GM23338 (cell line): ENCODE measurements at regions not wholly inside any gene's neighbourhood (a gene's known extent, or its start where the extent isn't known, plus 50 kb on each side); places are given as distances from the start of the nearest gene placed in this dataset.

ENCODE experiments used
- ATAC-seq: fragments of 200-7000 bp; cut with Tn5 transposase; 3 replicates; pipeline ENCODE4 v1.9.1; 2020
- DNase-seq: peaks from one replicate; pipeline ENCODE4 v3.0.0-alpha.2; 2015; ENCODE audit warnings: low spot score
- H2AFZ ChIP-seq: fragments of 200-600 bp; sonication (generic); 2 replicates; pipeline ENCODE4 v1.8.0; 2016; ENCODE audit warnings: antibody characterized with exemption, mild to moderate bottlenecking, moderate library complexity
- H3F3A ChIP-seq: fragments of 200-600 bp; sonication (generic); replicated peaks from 2 replicates; pipeline ENCODE4 v1.8.0; 2017; ENCODE audit warnings: antibody characterized with exemption, mixed run types, low read depth
- H3K27ac ChIP-seq: fragments of 200-600 bp; sonication (generic); 2 replicates; pipeline ENCODE4 v1.6.1; 2016; ENCODE audit warnings: low read depth
- H3K27me3 ChIP-seq: fragments of 200-600 bp; sonication (generic); 2 replicates; pipeline ENCODE4 v1.8.0; 2016; ENCODE audit warnings: mild to moderate bottlenecking, mixed run types, moderate library complexity; ENCODE audit not compliant: insufficient read depth
- H3K36me3 ChIP-seq: fragments of 200-600 bp; sonication (generic); 2 replicates; pipeline ENCODE4 v1.8.0; 2016; ENCODE audit warnings: mild to moderate bottlenecking; ENCODE audit not compliant: insufficient read depth
- H3K4me1 ChIP-seq: fragments of 200-600 bp; sonication (generic); 2 replicates; pipeline ENCODE4 v1.8.0; 2016; ENCODE audit warnings: mild to moderate bottlenecking, moderate library complexity; ENCODE audit not compliant: insufficient read depth
- H3K4me2 ChIP-seq: fragments of 200-600 bp; sonication (generic); 2 replicates; pipeline ENCODE4 v1.7.1; 2017; ENCODE audit warnings: mixed run types
- H3K4me3 ChIP-seq: fragments of 200-600 bp; sonication (generic); 2 replicates; pipeline ENCODE4 v1.6.1; 2016; ENCODE audit warnings: mixed run types
- H3K79me2 ChIP-seq: fragments of 200-600 bp; sonication (generic); replicated peaks from 2 replicates; pipeline ENCODE4 v1.8.0; 2017; ENCODE audit warnings: mild to moderate bottlenecking; ENCODE audit not compliant: insufficient read depth
- H3K9me2 ChIP-seq: fragments of 200-600 bp; sonication (generic); 2 replicates; pipeline ENCODE4 v1.8.0; 2017; ENCODE audit not compliant: insufficient read depth
- H4K20me1 ChIP-seq: fragments of 200-600 bp; sonication (generic); replicated peaks from 2 replicates; pipeline ENCODE4 v1.8.0; 2017; ENCODE audit warnings: mild to moderate bottlenecking; ENCODE audit not compliant: insufficient read depth
- H3K27ac Mint-ChIP-seq: 2 replicates; pipeline ENCODE4 v1.8.0; 2020; ENCODE audit warnings: inconsistent platforms, mild to moderate bottlenecking, moderate library complexity, mixed read lengths
- H3K27me3 Mint-ChIP-seq: 3 replicates; pipeline ENCODE4 v1.8.0; 2022; ENCODE audit warnings: low read depth, mild to moderate bottlenecking, moderate library complexity, mixed read lengths, inconsistent platforms; ENCODE audit not compliant: insufficient read depth, poor library complexity
- H3K36me3 Mint-ChIP-seq: 3 replicates; pipeline ENCODE4 v1.8.0; 2021; ENCODE audit warnings: low read depth, mild to moderate bottlenecking, inconsistent platforms, moderate library complexity, mixed read lengths
- H3K4me1 Mint-ChIP-seq: 3 replicates; pipeline ENCODE4 v1.8.0; 2020; ENCODE audit warnings: mild to moderate bottlenecking, inconsistent platforms, mixed read lengths
- H3K4me3 Mint-ChIP-seq: 3 replicates; pipeline ENCODE4 v1.8.0; 2021; ENCODE audit warnings: moderate library complexity, mild to moderate bottlenecking, inconsistent platforms, mixed read lengths
- H3K9me3 Mint-ChIP-seq: 3 replicates; pipeline ENCODE4 v1.8.0; 2020; ENCODE audit warnings: moderate library complexity, mild to moderate bottlenecking, inconsistent platforms, mixed read lengths
- EZH2 ChIP-seq: fragments of 200-600 bp; sonication (generic); IDR thresholded peaks from one replicate; pipeline ENCODE4 v1.8.0; 2017; ENCODE audit warnings: antibody characterized with exemption, mild to moderate bottlenecking, low read depth; ENCODE audit not compliant: unreplicated experiment
- JUNB ChIP-seq: IDR thresholded peaks from one replicate; pipeline ENCODE4 v1.6.1; 2016; ENCODE audit warnings: antibody characterized with exemption; ENCODE audit not compliant: unreplicated experiment
- STAT1 ChIP-seq: IDR thresholded peaks from one replicate; pipeline ENCODE4 v1.6.1; 2016; ENCODE audit warnings: antibody characterized with exemption; ENCODE audit not compliant: unreplicated experiment
- ZNF114 ChIP-seq: fragments of 250-450 bp; sonication (Bioruptor Pico); IDR thresholded peaks from 2 replicates; pipeline ENCODE4 v1.5.0; 2020; ENCODE audit warnings: mild to moderate bottlenecking, moderate library complexity
- TF ChIP-seq, protein P1 (sequence below), 2 experiments: fragments of 200-600 bp in 1 of 2; sonication (generic) in 1 of 2; conservative IDR thresholded peaks; 2 replicates each; pipeline versions ENCODE4 v1.5.1 to v1.6.1; 2016 to 2017; ENCODE audit warnings: antibody characterized with exemption in 2 of 2, low read depth in 2 of 2, mild to moderate bottlenecking in 2 of 2, moderate library complexity in 1 of 2
- TF ChIP-seq, protein P2 (sequence below): IDR thresholded peaks from one replicate; pipeline ENCODE4 v1.6.1; 2018; ENCODE audit warnings: antibody characterized with exemption; ENCODE audit not compliant: unreplicated experiment
- TF ChIP-seq, protein P3 (sequence below): IDR thresholded peaks from 2 replicates; pipeline ENCODE4 v1.6.1; 2016; ENCODE audit warnings: antibody characterized with exemption

DNA sequence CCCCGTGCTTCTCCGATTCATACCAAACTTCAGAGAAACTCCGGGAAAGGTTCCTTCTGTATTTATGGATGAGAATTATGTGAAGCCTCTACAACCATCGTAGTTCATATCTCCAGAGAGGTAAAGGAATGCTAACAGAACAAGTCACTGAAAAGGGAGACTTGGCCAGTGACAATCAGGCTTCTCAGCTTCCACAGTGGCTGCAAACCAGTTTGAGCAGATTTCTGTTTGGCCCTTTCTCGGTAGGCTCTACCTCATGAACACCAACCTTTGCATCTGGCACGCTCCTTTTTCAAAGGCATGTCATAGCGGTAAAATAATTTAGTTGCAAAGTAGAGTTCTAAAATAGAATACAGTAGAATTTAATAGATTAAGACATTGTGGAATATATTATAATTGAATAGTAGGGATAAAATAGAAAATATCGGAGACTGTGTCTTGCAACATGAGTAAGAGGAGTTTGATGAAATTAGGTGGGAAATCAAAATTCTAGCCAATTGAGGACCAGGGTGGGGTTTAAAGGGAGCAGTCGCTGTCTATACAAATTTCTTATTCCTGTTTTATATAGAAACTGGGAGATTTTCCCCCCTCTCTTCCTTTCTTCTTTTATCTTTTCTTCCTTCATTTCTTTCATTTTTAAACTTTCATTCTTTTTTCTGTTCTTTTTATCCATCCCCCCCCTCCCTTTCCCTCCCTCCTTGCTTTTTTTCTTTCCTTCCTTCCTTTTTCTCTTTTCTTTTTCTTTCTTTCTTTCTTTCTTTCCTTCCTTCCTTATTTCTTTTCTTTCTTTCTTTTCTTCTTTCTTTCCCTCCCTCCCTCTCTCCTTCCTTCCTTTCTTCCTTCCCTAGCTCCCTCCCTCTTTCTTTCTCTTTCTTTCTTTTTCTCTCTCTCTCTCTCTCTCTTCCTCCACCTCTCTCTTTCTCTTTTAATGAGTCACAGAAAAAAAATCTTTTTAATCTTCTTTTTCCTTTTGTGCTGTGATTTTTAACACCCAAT, 161.5 kb upstream of the KLF6 start (continued):
- TF ChIP-seq, protein P1, sequence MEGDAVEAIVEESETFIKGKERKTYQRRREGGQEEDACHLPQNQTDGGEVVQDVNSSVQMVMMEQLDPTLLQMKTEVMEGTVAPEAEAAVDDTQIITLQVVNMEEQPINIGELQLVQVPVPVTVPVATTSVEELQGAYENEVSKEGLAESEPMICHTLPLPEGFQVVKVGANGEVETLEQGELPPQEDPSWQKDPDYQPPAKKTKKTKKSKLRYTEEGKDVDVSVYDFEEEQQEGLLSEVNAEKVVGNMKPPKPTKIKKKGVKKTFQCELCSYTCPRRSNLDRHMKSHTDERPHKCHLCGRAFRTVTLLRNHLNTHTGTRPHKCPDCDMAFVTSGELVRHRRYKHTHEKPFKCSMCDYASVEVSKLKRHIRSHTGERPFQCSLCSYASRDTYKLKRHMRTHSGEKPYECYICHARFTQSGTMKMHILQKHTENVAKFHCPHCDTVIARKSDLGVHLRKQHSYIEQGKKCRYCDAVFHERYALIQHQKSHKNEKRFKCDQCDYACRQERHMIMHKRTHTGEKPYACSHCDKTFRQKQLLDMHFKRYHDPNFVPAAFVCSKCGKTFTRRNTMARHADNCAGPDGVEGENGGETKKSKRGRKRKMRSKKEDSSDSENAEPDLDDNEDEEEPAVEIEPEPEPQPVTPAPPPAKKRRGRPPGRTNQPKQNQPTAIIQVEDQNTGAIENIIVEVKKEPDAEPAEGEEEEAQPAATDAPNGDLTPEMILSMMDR (conservative IDR thresholded peaks at IDR 0.05; ENCODE audit: low read depth in 2 of 2): no peak
- TF ChIP-seq EZH2 (no peak), STAT1 (no peak), JUNB (no peak)

DNA sequence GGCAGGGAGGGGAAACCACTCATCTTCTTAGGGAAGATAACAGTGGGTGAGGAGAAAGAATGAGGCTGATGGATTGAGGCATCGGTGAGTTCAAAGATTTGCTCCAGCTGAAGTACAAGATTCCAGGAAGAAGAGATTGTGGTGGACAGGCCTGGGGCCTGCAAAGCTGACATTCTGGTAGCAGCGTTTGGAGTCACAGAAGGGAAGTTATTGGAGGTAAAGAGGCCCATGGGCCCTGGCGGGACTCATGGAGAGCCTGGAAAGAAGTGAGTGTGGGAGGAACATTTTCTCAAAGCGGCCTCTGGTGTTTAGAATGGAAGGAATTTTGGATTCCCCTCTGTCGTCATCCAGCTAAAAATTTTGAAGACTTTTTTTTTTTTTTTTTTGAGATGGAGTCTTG, 160.0 kb upstream of the KLF6 start:
- H3K9me3 Mint-ChIP-seq: peaks cover 4% of the 10 kb centered on the region; the same call in 2 of the 3 replicates
- peaks cover 14% of the 10 kb centered on the region for H3K27me3 Mint-ChIP-seq
- H3K4me2 ChIP-seq: no peak overlapping the region
- H3K79me2 ChIP-seq: no peaks in the 10 kb centered on the region
- H4K20me1 ChIP-seq: no peaks in the 10 kb centered on the region
- H3K27ac ChIP-seq: no peak overlapping the region
- no peak overlapping the region for H3K27ac Mint-ChIP-seq
- H3F3A ChIP-seq: no peaks in the 10 kb centered on the region
- no peak for TF ChIP-seq ZNF114 (CRISPR knock-in tag)
- TF ChIP-seq, protein P2, sequence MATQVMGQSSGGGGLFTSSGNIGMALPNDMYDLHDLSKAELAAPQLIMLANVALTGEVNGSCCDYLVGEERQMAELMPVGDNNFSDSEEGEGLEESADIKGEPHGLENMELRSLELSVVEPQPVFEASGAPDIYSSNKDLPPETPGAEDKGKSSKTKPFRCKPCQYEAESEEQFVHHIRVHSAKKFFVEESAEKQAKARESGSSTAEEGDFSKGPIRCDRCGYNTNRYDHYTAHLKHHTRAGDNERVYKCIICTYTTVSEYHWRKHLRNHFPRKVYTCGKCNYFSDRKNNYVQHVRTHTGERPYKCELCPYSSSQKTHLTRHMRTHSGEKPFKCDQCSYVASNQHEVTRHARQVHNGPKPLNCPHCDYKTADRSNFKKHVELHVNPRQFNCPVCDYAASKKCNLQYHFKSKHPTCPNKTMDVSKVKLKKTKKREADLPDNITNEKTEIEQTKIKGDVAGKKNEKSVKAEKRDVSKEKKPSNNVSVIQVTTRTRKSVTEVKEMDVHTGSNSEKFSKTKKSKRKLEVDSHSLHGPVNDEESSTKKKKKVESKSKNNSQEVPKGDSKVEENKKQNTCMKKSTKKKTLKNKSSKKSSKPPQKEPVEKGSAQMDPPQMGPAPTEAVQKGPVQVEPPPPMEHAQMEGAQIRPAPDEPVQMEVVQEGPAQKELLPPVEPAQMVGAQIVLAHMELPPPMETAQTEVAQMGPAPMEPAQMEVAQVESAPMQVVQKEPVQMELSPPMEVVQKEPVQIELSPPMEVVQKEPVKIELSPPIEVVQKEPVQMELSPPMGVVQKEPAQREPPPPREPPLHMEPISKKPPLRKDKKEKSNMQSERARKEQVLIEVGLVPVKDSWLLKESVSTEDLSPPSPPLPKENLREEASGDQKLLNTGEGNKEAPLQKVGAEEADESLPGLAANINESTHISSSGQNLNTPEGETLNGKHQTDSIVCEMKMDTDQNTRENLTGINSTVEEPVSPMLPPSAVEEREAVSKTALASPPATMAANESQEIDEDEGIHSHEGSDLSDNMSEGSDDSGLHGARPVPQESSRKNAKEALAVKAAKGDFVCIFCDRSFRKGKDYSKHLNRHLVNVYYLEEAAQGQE: no peak
- no peak overlapping the region for H3K4me3 Mint-ChIP-seq
- ATAC-seq: no peak
- H3K27me3 ChIP-seq: no peaks in the 10 kb centered on the region
- no peak overlapping the region for H3K4me3 ChIP-seq
- H2AFZ ChIP-seq: no peak overlapping the region
- H3K36me3 ChIP-seq: no peaks in the 10 kb centered on the region
- no peaks in the 10 kb centered on the region for H3K9me2 ChIP-seq
- H3K36me3 Mint-ChIP-seq: peaks cover 5% of the 10 kb centered on the region; the same call in 2 of the 3 replicates
- no peaks in the 10 kb centered on the region for H3K4me1 ChIP-seq
- peaks cover 17% of the 10 kb centered on the region for H3K4me1 Mint-ChIP-seq
- no peak for DNase-seq

DNA sequence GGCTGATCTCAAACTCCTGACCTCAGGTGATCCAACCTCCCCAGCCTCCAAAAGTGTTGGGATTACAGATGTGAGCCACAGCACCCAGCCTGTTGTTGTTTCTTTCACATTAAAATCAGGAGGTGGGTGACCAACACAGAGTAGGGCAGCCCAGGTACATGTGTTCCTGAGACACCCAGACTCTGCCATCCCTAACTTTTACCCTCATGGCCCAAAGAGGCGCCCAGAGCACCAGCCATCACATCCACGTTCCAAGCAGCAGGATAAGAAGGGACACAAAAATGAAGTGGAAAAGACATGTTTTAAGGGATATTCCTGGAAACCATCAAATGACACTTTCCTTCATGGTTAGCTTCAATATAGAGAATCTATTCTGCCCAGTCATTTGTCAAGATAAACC, 159.6 kb upstream of the KLF6 start:
- H2AFZ ChIP-seq: no peak overlapping the region
- H3K79me2 ChIP-seq: no peaks in the 10 kb centered on the region
- Mint-ChIP-seq H3K27ac (no peak overlapping the region), H3K36me3 (peaks cover 5% of the 10 kb centered on the region; the same call in 2 of the 3 replicates), H3K9me3 (peaks cover 7% of the 10 kb centered on the region; the same call in 2 of the 3 replicates), H3K4me3 (no peak overlapping the region), H3K4me1 (peaks cover 13% of the 10 kb centered on the region), H3K27me3 (peaks cover 14% of the 10 kb centered on the region)
- H3K27me3 ChIP-seq: no peaks in the 10 kb centered on the region
- no peak overlapping the region for H3K4me2 ChIP-seq
- H3K9me2 ChIP-seq: no peaks in the 10 kb centered on the region
- no peaks in the 10 kb centered on the region for H3K4me1 ChIP-seq
- no peaks in the 10 kb centered on the region for H3K36me3 ChIP-seq
- H3K27ac ChIP-seq: no peak overlapping the region
- no peaks in the 10 kb centered on the region for H4K20me1 ChIP-seq
- no peak overlapping the region for H3K4me3 ChIP-seq
- no peak for DNase-seq
- no peak for ATAC-seq
- H3F3A ChIP-seq: no peaks in the 10 kb centered on the region
- TF ChIP-seq EZH2: no peak
- TF ChIP-seq ZNF114 (CRISPR knock-in tag): no peak
- TF ChIP-seq, protein P2: no peak
- TF ChIP-seq, protein P1 (conservative IDR thresholded peaks at IDR 0.05; ENCODE audit: low read depth in 2 of 2): no peak
- TF ChIP-seq STAT1: no peak
- TF ChIP-seq, protein P3, sequence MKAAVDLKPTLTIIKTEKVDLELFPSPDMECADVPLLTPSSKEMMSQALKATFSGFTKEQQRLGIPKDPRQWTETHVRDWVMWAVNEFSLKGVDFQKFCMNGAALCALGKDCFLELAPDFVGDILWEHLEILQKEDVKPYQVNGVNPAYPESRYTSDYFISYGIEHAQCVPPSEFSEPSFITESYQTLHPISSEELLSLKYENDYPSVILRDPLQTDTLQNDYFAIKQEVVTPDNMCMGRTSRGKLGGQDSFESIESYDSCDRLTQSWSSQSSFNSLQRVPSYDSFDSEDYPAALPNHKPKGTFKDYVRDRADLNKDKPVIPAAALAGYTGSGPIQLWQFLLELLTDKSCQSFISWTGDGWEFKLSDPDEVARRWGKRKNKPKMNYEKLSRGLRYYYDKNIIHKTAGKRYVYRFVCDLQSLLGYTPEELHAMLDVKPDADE: no peak
